ENCODE measurements at regions not wholly inside any gene's neighbourhood (a gene's known extent, or its start where the extent isn't known, plus 50 kb on each side); places are given as distances from the start of the nearest gene placed in this dataset.

GRCh38 chr22:47315862-47316419 is 553.5 kb downstream of the TBC1D22A start:
- TF ChIP-seq CTCF (IDR thresholded peaks at IDR 0.05), result no peak
- no peak for TF ChIP-seq ZFX (IDR thresholded peaks at IDR 0.05; ENCODE audit: borderline replicate concordance)
